ENCODE measurements at regions not wholly inside any gene's neighbourhood (a gene's known extent, or its start where the extent isn't known, plus 50 kb on each side); places are given as distances from the start of the nearest gene placed in this dataset.

DNA sequence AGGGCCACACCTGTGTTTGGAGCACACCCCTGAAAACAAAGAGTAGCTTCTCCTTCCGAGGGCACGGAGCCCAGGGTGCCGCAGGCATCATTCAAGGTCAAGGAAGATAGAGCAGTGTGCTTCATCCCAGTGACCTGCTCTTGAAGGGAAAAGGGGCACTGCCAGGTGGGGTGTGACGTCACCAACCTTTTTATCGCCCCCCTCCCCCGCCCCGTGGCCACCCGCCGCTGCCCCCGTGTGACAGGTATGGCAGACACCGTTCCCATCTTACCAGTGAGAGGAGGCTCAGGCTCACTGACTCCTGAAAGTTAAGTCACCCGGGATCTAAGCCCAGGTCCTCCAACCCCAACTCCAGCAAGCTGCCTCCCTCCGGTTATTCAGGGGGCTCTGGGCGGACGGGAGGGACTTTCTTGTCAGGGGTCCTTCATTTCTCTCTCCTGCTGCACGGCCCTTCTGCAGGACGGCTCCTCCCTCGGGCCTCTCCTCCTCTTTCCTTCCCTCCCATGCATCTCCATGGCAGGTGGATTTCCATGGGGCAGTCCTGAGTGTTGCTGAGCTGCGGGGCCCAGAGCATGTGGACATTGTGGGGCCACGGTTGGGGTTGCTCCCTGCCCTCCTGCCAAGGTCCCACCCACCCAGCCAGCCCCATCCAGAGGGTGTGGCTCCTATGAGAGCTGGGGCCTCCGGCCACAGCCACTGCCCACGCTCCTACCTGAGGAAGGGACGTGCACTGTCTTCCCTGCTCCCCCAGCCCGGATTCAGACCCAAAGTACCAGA lies 114.1 kb upstream of the HDAC4 start:
- Mint-ChIP-seq H3K9me3 (ENCODE audit: low read depth) (no peaks in the 10 kb centered on the region), H3K4me1 (ENCODE audit: low read depth) (no peaks in the 10 kb centered on the region), H3K36me3 (peaks cover 2% of the 10 kb centered on the region), H3K27me3 (no peaks in the 10 kb centered on the region), H3K4me3 (no peak overlapping the region), H3K27ac (no peak overlapping the region)

DNA sequence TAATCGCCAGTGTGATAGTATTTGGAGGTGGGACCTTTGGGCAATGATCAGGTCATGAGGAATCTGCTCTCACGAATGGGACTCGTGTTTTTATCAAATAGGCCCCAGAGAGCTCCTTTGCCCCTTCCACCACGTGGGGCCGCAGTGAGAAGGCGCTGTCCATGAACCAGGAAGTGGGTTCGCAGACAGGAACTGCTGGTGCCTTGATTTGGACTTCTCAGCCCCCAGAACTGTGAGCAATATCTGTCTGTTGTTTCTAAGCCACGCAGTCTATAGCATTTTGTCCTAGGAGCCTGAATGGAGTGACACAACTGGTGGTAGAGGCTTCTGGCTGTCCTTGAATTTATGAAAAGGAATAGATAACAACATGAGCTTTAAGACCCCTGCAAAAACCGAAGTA lies 111.2 kb upstream of the HDAC4 start:
- peaks cover 2% of the 10 kb centered on the region for H3K27me3 Mint-ChIP-seq
- no peak overlapping the region for H3K4me3 Mint-ChIP-seq
- no peaks in the 10 kb centered on the region for H3K9me3 Mint-ChIP-seq (ENCODE audit: low read depth)
- H3K36me3 Mint-ChIP-seq: peaks cover 2% of the 10 kb centered on the region
- no peak overlapping the region for H3K27ac Mint-ChIP-seq
- peaks cover 2% of the 10 kb centered on the region for H3K4me1 Mint-ChIP-seq (ENCODE audit: low read depth)

DNA sequence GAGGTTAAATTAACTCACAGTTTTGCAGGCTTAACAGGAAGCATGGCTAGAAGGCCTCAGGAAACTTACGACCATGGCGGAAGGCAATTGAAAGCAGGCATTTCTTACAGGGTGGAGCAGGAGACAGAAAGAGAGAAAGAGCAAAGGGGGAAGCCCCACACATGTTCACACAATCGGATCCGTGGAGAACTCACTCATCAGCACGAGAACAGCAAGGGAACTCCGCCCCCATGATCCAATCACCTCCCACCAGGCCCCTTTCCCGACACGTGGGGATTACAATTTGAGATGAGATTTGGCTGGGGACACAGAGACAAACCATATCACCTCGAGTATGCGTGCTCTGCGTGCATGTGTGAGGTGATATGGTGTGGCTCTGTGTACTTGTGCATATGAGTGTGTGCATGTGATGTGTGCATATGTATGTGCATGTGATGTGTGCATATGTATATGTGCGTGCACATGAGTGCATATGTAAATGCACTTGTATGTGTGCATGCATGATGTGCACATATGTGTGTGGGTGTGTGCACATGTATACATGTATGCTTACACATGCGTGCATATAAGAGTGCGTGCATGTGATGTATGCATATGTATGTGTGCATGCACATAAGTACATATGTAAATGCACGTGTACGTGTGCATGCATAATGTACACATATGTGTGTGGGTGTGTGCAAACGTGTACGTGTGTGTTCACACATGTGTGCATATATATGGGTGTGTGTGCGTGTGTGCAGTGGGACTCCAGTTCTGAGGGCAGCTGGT lies 108.7 kb upstream of the HDAC4 start:
- Mint-ChIP-seq H3K9me3 (ENCODE audit: low read depth) (no peaks in the 10 kb centered on the region), H3K4me3 (no peak overlapping the region), H3K4me1 (ENCODE audit: low read depth) (peaks cover 2% of the 10 kb centered on the region), H3K27me3 (peaks cover 2% of the 10 kb centered on the region), H3K36me3 (peaks cover 2% of the 10 kb centered on the region), H3K27ac (no peak overlapping the region)

DNA sequence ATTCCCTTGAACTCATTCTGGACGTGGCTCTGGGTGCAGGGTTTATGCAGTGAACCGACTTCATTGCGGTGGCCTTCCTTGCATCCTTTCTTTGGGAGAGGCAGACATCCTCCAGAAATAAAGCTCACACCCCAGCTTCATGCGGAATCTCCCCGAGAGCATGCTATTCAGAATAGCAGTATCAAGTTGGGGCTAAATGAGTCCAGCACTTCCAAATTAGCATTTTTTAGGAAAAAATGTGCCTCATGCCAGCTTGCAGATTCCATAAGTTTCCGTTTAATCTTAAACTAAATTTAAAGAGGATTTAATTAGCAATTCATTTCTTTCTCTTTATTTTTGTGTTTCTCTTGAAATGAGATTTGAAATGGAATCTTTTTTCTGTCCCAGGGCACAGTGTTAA lies 107.4 kb upstream of the HDAC4 start:
- Mint-ChIP-seq H3K4me3 (no peak overlapping the region), H3K27me3 (peaks cover 2% of the 10 kb centered on the region), H3K4me1 (ENCODE audit: low read depth) (peaks cover 2% of the 10 kb centered on the region), H3K36me3 (peaks cover 2% of the 10 kb centered on the region), H3K27ac (no peak overlapping the region), H3K9me3 (ENCODE audit: low read depth) (no peaks in the 10 kb centered on the region)

GRCh38 chr2:239507576-239508258 lies 106.9 kb upstream of the HDAC4 start:
- Mint-ChIP-seq H3K36me3 (peaks cover under 1% of the 10 kb centered on the region), H3K27ac (no peak overlapping the region), H3K4me1 (ENCODE audit: low read depth) (peaks cover 2% of the 10 kb centered on the region), H3K4me3 (no peak overlapping the region), H3K27me3 (peaks cover 2% of the 10 kb centered on the region), H3K9me3 (ENCODE audit: low read depth) (no peaks in the 10 kb centered on the region)

GRCh38 chr2:239506961-239507360 lies 106.1 kb upstream of the HDAC4 start:
- Mint-ChIP-seq H3K36me3 (no peaks in the 10 kb centered on the region), H3K27me3 (peaks cover 2% of the 10 kb centered on the region), H3K4me3 (no peak overlapping the region), H3K9me3 (ENCODE audit: low read depth) (no peaks in the 10 kb centered on the region), H3K4me1 (ENCODE audit: low read depth) (peaks cover 2% of the 10 kb centered on the region), H3K27ac (no peak overlapping the region)

DNA sequence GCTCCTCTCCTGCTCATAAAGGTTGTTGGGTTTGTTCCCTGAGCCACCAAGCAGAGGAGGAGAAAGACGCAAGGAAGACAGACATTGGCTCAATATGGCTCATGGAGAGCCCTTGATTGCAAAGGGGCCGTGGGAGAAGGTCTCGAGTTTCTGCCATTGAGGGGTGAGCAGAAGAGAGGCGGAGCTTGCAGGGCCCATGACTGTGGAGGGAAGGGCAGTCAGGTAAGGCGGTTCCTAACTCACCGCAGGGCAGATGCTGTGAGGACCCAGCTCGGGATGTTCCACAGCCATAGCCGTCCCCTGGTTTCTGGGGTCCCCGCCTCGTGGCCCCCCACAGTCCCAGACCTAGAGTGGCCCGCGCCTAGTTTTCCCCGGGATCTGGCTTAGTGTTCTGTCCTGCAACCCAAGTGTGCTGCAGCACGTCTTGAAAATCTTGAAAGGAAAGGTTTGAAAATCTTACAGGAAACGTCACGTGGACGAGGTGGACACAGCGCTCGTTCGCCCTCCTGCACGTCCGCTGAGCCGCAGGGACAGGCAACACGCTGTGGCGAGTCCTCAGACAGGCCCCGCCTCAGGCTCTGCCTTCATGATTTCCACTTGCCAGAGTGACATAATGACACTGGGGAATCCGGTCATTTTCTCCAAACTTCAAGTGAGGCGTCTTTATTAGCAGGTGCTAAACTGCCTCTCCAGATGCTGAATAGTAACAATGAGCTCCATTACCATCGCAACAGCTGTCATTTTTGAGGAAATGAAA lies 105.5 kb upstream of the HDAC4 start:
- no peak overlapping the region for H3K27ac Mint-ChIP-seq
- H3K4me3 Mint-ChIP-seq: no peak overlapping the region
- H3K27me3 Mint-ChIP-seq: peaks cover 2% of the 10 kb centered on the region
- no peaks in the 10 kb centered on the region for H3K9me3 Mint-ChIP-seq (ENCODE audit: low read depth)
- H3K36me3 Mint-ChIP-seq: no peaks in the 10 kb centered on the region
- peaks cover 2% of the 10 kb centered on the region for H3K4me1 Mint-ChIP-seq (ENCODE audit: low read depth)

DNA sequence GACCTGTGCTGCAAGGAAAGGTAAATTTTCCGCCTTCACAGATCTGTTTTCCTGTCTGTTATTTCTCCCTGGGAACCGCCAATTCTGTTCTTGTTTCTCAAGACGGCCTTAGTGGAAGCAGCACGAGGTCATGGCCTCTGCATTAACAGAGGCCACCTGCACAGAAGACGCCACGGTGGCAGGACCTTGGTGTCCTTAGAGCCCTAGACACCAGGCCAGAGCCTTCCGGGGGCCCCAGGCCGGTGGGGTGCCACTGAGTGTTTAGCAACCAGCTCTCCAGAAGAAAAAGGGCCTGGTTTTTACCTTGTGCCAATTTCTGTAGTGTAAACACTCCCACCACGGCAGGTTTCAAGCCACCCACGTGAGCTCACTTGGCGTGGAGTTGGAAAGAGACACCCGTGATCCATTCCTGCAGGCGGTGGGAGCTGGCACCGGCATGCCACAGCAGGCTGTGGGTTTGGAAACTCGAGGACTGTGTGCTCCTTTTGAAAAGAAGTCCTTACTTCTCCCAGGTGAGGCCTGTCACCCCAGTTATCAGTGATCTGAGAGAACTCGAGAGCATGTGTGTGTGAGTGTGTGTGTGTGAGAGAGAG lies 103.9 kb upstream of the HDAC4 start:
- Mint-ChIP-seq H3K36me3 (no peaks in the 10 kb centered on the region), H3K27me3 (peaks cover 2% of the 10 kb centered on the region), H3K27ac (no peak overlapping the region), H3K4me3 (no peak overlapping the region), H3K4me1 (ENCODE audit: low read depth) (peaks cover 2% of the 10 kb centered on the region), H3K9me3 (ENCODE audit: low read depth) (no peaks in the 10 kb centered on the region)

DNA sequence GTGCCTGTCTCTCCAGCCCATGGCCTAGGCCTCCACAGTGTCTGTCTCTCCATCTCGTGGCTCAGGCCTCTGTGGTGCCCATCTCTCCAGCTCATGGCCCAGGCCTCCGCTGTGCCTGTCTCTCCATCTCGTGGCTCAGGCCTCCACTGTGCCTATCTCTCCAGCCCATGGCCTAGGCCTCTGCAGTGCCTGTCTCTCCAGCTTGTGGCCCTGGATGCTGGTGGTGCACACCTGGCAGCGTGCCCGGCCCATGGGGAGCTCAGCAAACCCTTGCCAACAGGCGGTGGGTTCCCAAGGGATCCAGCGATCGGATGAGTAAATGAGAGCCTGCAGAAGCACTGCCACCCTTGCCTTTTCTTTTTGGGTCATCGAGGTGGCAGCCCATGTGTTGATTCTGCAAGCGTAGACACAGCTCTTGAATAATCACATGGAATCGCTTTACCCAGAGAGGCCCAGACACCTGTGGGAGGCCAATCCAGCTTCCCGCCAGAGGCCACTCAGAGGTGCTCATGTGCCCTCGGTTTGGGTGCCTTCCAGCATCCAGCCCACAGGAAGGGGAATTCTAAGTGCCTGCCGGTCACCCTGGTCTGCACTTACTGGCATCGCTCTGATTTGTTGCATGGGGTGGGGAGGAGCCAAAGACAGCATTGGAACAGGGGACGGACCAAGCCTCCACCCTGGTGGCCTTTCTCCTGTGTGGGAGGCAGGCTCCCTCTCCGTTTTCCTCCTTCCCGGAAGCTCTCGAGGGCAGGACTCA lies 101.8 kb upstream of the HDAC4 start:
- Mint-ChIP-seq H3K27ac (no peak overlapping the region), H3K4me1 (ENCODE audit: low read depth) (no peaks in the 10 kb centered on the region), H3K9me3 (ENCODE audit: low read depth) (no peaks in the 10 kb centered on the region), H3K36me3 (no peaks in the 10 kb centered on the region), H3K27me3 (peaks cover under 1% of the 10 kb centered on the region), H3K4me3 (no peak overlapping the region)

GRCh38 chr2:239500574-239501550 lies 100.0 kb upstream of the HDAC4 start:
- H3K27me3 Mint-ChIP-seq: no peaks in the 10 kb centered on the region
- H3K4me3 Mint-ChIP-seq: no peak overlapping the region
- no peak overlapping the region for H3K27ac Mint-ChIP-seq
- no peaks in the 10 kb centered on the region for H3K9me3 Mint-ChIP-seq (ENCODE audit: low read depth)
- no peaks in the 10 kb centered on the region for H3K4me1 Mint-ChIP-seq (ENCODE audit: low read depth)
- H3K36me3 Mint-ChIP-seq: no peaks in the 10 kb centered on the region

DNA sequence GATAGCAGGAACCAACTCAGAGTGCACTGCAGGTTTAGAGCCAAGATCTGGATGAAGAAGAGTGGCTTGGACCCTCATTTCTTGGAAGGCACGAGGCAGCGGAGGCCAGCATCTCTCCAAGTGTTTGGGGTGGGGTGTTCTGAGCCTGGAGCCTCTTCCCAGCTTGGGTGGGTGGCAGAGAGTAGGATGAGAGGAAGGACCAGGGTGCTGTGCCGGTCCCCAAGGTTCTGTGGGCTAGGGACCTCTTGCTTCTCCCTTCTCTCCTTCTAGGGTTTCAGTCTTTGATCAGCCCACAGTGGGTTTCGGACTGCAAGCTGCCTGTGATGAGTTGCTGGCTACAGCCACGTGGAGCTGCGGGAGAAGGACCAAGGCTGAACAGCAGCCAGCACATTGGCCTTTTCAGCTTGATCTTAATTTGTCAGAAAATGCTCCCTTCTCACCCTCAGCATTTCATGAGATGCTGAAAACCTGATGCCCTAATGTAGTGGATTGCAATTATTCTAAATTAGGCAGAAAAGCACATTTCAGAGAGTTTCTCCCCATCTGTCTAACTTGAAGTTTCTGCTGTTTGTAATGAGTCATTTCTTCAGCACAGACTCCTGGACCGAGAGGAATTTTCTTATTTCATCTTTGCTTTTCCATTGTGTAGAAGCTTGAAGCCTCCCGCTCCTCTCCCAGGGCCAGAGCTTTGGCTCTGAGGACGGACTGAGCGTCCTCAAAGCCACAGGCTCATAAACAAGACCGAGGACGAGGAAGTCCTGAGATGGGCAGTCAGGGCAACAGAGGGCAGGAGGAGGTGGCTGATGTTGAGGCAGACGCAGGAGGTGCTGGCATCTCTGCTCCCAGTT lies 99.1 kb upstream of the HDAC4 start:
- Mint-ChIP-seq H3K27ac (no peak overlapping the region), H3K27me3 (no peaks in the 10 kb centered on the region), H3K4me3 (no peak overlapping the region), H3K36me3 (no peaks in the 10 kb centered on the region), H3K9me3 (ENCODE audit: low read depth) (no peaks in the 10 kb centered on the region), H3K4me1 (ENCODE audit: low read depth) (no peaks in the 10 kb centered on the region)

GRCh38 chr2:239498981-239499634 lies 98.3 kb upstream of the HDAC4 start:
- Mint-ChIP-seq H3K4me1 (ENCODE audit: low read depth) (no peaks in the 10 kb centered on the region), H3K4me3 (no peak overlapping the region), H3K27ac (no peak overlapping the region), H3K36me3 (no peaks in the 10 kb centered on the region), H3K9me3 (ENCODE audit: low read depth) (no peaks in the 10 kb centered on the region), H3K27me3 (no peaks in the 10 kb centered on the region)
